Vagina (tissue), 2 donors: ENCODE measurements at regions not wholly inside any gene's neighbourhood (a gene's known extent, or its start where the extent isn't known, plus 50 kb on each side); places are given as distances from the start of the nearest gene placed in this dataset.
"Not testable (repeated sequence)": the region's sequence is repeated elsewhere in the genome, so short reads cannot be mapped to it uniquely, and the experiment has no call there.

ENCODE experiments used
- POLR2A ChIP-seq, 2 donors: fragments of 450-650 bp; IDR thresholded peaks; one replicate each; pipeline ENCODE4 v1.6.1; 2017; ENCODE audit warnings: antibody characterized with exemption in 2 of 2, mild to moderate bottlenecking in 2 of 2, moderate library complexity in 2 of 2
- POLR2AphosphoS5 ChIP-seq, 2 donors: sonication (generic); formaldehyde crosslinking; IDR thresholded peaks; one replicate each; pipeline ENCODE4 v1.9.0; 2017; ENCODE audit warnings: antibody characterized with exemption in 2 of 2, mild to moderate bottlenecking in 2 of 2, low read depth in 1 of 2; ENCODE audit not compliant: insufficient read depth in 1 of 2
- TF ChIP-seq, protein P1 (sequence below), 3 experiments: fragments of 450-650 bp in 2 of 3; fragments of 200-600 bp in 1 of 3; sonication (generic) in 1 of 3; IDR thresholded peaks; one replicate each; pipeline ENCODE4 v1.5.1; 2017 to 2019; ENCODE audit warnings: antibody characterized with exemption in 3 of 3, mild to moderate bottlenecking in 2 of 3, moderate library complexity in 2 of 3

GRCh38 chr2:88920399-88920798 is 228.9 kb downstream of the RPIA start:
- not testable (repeated sequence) for TF ChIP-seq POLR2A (IDR thresholded peaks at IDR 0.05); POLR2AphosphoS5 (IDR thresholded peaks at IDR 0.05; ENCODE audit: insufficient read depth in 1 of 2, low read depth in 1 of 2)
- TF ChIP-seq, protein P1, sequence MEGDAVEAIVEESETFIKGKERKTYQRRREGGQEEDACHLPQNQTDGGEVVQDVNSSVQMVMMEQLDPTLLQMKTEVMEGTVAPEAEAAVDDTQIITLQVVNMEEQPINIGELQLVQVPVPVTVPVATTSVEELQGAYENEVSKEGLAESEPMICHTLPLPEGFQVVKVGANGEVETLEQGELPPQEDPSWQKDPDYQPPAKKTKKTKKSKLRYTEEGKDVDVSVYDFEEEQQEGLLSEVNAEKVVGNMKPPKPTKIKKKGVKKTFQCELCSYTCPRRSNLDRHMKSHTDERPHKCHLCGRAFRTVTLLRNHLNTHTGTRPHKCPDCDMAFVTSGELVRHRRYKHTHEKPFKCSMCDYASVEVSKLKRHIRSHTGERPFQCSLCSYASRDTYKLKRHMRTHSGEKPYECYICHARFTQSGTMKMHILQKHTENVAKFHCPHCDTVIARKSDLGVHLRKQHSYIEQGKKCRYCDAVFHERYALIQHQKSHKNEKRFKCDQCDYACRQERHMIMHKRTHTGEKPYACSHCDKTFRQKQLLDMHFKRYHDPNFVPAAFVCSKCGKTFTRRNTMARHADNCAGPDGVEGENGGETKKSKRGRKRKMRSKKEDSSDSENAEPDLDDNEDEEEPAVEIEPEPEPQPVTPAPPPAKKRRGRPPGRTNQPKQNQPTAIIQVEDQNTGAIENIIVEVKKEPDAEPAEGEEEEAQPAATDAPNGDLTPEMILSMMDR (IDR thresholded peaks at IDR 0.05): not testable (repeated sequence)
